Glutamatergic neuron (in vitro differentiated cells): ENCODE measurements at regions not wholly inside any gene's neighbourhood (a gene's known extent, or its start where the extent isn't known, plus 50 kb on each side); places are given as distances from the start of the nearest gene placed in this dataset.
"Not testable (repeated sequence)": the region's sequence is repeated elsewhere in the genome, so short reads cannot be mapped to it uniquely, and the experiment has no call there.

ENCODE experiments used
- DNase-seq: peaks from one replicate; pipeline ENCODE4 v3.0.0; 2022
- H3K27ac Mint-ChIP-seq: one replicate; pipeline ENCODE4 v1.8.0; 2020; ENCODE audit warnings: mild to moderate bottlenecking, mixed read lengths, inconsistent platforms; ENCODE audit not compliant: unreplicated experiment
- H3K27me3 Mint-ChIP-seq: one replicate; pipeline ENCODE4 v1.8.0; 2020; ENCODE audit warnings: mild to moderate bottlenecking, moderate library complexity, mixed read lengths, inconsistent platforms; ENCODE audit not compliant: unreplicated experiment
- H3K36me3 Mint-ChIP-seq: one replicate; pipeline ENCODE4 v1.8.0; 2020; ENCODE audit warnings: mild to moderate bottlenecking, mixed read lengths, inconsistent platforms; ENCODE audit not compliant: unreplicated experiment
- H3K4me1 Mint-ChIP-seq: one replicate; pipeline ENCODE4 v1.8.0; 2020; ENCODE audit warnings: mild to moderate bottlenecking, low read depth, mixed read lengths, inconsistent platforms; ENCODE audit not compliant: unreplicated experiment
- H3K4me3 Mint-ChIP-seq: one replicate; pipeline ENCODE4 v1.8.0; 2020; ENCODE audit warnings: mild to moderate bottlenecking, mixed read lengths, inconsistent platforms; ENCODE audit not compliant: unreplicated experiment
- H3K9me3 Mint-ChIP-seq: one replicate; pipeline ENCODE4 v1.8.0; 2020; ENCODE audit warnings: mild to moderate bottlenecking, moderate library complexity, mixed read lengths, inconsistent platforms; ENCODE audit not compliant: unreplicated experiment
- TF ChIP-seq, protein P1 (sequence below): fragments of 200-600 bp; sonication (generic); IDR thresholded peaks from one replicate; pipeline ENCODE4 v1.5.0; 2021; ENCODE audit not compliant: partially characterized antibody, unreplicated experiment

DNA sequence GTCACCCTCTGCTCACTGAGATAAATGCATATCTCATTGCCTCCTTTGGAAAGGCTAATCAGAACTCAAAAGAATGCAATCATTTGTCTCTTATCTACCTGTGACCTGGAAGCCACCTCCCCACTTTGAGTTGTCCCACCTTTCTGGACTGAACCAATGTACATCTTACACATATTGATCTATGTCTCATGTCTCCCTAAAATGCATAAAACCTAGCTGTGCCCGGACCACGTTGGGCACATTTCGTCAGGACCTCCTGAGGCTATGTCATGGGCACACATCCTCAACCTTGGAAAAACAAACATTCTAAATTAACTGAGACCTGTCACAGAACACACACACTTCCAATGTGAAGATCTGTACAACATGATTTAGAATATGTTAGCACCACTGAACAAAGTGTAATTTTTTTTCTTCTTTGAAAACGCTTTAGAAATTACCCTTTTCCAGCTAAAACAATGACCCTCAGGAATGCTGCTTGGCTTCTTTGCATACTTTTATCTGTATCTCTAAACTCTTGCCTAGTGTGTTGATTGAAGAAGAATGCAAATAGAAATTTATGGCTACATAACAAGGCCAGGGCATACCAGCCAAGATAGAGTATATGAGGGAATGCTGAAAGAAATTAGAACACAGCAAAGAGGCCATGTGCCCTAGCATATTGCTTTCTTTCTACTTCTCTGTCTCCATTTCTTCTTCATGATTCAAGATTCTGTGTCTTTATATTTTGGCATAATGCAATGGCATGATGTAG is 84.6 kb upstream of the DST start:
- peaks cover 7% of the 10 kb centered on the region for H3K27me3 Mint-ChIP-seq
- peaks cover 38% of the 10 kb centered on the region for H3K4me1 Mint-ChIP-seq
- H3K27ac Mint-ChIP-seq, result no peak overlapping the region
- no peaks in the 10 kb centered on the region for H3K36me3 Mint-ChIP-seq
- DNase-seq, result no peak
- peaks cover 13% of the 10 kb centered on the region for H3K9me3 Mint-ChIP-seq
- no peak overlapping the region for H3K4me3 Mint-ChIP-seq
- TF ChIP-seq, protein P1, sequence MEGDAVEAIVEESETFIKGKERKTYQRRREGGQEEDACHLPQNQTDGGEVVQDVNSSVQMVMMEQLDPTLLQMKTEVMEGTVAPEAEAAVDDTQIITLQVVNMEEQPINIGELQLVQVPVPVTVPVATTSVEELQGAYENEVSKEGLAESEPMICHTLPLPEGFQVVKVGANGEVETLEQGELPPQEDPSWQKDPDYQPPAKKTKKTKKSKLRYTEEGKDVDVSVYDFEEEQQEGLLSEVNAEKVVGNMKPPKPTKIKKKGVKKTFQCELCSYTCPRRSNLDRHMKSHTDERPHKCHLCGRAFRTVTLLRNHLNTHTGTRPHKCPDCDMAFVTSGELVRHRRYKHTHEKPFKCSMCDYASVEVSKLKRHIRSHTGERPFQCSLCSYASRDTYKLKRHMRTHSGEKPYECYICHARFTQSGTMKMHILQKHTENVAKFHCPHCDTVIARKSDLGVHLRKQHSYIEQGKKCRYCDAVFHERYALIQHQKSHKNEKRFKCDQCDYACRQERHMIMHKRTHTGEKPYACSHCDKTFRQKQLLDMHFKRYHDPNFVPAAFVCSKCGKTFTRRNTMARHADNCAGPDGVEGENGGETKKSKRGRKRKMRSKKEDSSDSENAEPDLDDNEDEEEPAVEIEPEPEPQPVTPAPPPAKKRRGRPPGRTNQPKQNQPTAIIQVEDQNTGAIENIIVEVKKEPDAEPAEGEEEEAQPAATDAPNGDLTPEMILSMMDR, result no peak

DNA sequence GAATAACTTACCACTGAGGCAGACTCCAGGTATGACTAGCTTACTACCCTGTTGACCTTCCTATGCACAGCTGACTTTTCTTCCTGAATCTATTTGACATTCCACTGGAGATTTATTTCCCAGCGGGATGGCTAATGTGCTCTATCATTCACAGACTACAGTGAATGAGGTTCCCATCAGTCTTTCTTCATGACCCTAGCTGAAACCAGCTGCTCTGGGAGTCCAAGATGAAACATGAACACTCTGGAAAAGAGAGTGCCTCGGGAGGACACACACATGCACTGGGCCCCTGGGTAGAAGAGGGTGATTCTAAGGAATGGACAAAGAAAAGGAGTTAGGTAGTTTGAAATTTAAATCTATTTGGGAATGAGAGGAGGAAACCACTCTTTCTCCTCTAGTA is 82.6 kb upstream of the DST start:
- DNase-seq, result no peak
- Mint-ChIP-seq H3K36me3 (no peaks in the 10 kb centered on the region), H3K9me3 (peaks cover 15% of the 10 kb centered on the region), H3K4me1 (peaks cover 49% of the 10 kb centered on the region), H3K27me3 (peaks cover 12% of the 10 kb centered on the region), H3K27ac (peak overlapping the region; percentile 53), H3K4me3 (peak overlapping the region; percentile 75)
- TF ChIP-seq, protein P1, result no peak

DNA sequence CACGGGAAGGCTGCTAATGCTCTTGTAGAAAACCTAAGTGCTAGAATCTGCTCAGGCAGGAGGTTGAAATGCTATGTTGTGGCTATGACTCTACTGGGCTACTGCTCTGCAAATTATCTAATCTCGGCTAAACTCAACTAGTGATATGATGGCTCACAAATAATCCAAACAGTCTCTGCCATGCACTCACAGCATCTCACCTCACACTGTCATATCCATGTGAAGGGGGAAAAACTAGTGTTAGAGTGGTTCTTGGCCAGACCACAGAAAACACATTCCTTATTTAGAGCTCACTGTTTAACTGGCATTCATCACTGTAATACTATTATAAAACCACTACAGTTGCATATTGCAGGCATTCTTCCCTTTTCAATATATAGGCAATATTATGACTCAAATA is 81.8 kb upstream of the DST start:
- H3K36me3 Mint-ChIP-seq, result no peaks in the 10 kb centered on the region
- H3K4me3 Mint-ChIP-seq, result no peak overlapping the region
- peak overlapping the region; percentile 46 for H3K27ac Mint-ChIP-seq
- DNase-seq, result no peak
- TF ChIP-seq, protein P1, result no peak
- peaks cover 15% of the 10 kb centered on the region for H3K27me3 Mint-ChIP-seq
- peaks cover 49% of the 10 kb centered on the region for H3K4me1 Mint-ChIP-seq
- H3K9me3 Mint-ChIP-seq, result peaks cover 17% of the 10 kb centered on the region

DNA sequence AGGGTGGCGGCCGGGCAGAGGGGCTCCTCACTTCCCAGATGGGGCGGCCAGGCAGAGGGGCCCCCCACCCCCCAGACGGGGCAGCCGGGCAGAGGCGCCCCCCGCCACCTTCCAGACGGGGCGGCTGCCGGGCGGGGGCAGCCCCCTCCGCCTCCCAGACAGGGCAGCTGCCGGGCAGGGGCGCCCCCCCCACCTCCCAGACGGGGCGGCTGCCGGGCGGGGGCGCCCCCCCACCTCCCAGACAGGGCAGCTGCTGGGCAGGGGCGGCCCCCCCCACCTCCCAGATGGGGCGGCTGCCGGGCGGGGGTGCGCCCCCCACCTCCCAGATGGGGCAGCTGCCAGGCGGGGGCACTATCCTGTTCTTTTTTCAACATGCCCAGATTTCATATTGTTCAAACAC is 78.2 kb upstream of the DST start:
- H3K9me3 Mint-ChIP-seq, result peaks cover 20% of the 10 kb centered on the region
- TF ChIP-seq, protein P1, result no peak
- H3K4me3 Mint-ChIP-seq, result peak overlapping the region; percentile 89
- H3K4me1 Mint-ChIP-seq, result peaks cover 57% of the 10 kb centered on the region
- peak; percentile 41 for DNase-seq
- no peaks in the 10 kb centered on the region for H3K36me3 Mint-ChIP-seq
- H3K27ac Mint-ChIP-seq, result peak overlapping the region; percentile 99
- H3K27me3 Mint-ChIP-seq, result peaks cover 13% of the 10 kb centered on the region

DNA sequence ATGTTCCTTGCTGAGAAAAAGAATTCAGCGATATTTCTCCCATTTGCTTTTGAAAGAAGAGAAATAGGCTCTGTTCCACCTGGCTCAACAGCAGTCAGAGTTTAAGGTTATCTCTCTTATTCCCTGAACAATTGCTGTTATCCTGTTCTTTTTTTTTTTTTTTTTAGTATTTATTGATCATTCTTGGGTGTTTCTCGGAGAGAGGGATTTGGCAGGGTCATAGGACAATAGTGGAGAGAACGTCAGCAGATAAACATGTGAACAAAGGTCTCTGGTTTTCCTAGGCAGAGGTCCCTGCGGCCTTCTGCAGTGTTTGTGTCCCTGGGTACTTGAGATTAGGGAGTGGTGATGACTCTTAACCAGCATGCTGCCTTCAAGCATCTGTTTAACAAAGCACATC is 77.5 kb upstream of the DST start:
- peaks cover 19% of the 10 kb centered on the region for H3K9me3 Mint-ChIP-seq
- DNase-seq, H3K36me3 Mint-ChIP-seq: not testable (repeated sequence)
- peak overlapping the region; percentile 89 for H3K4me3 Mint-ChIP-seq
- H3K27ac Mint-ChIP-seq, result peak overlapping the region; percentile 99
- peaks cover 58% of the 10 kb centered on the region for H3K4me1 Mint-ChIP-seq
- peaks cover 12% of the 10 kb centered on the region for H3K27me3 Mint-ChIP-seq

DNA sequence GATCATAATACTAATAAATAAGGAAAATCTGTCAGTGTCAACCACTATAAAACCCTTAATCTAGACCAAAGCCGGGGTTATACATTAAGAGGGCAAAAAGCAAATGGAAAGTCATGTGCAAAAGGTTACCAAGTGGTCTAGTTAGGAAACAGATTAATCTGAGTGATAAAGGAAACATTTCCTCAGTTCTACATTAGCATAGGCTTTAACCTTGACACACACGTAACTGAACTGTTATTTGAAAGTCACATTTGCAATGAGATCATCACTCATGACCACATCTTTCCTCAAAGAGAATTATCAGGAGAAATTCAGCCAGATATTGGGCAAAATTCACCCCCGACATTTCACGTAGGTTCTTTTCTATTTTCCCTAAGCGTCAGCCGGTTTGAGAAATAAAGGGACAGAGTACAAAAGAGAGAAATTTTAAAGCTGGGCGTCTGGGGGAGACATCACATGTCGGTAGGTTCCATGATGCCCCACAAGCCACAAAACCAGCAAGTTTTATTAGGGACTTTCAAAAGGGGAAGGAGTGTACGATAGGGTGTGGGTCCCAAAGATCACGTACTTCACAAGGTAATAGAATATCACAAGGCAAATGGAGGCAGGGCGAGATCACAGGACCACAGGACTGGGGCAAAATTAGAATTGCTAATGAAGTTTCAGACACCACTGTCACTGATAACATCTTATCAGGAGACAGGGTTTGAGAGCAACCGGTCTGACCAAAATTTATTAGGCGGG is 76.8 kb upstream of the DST start:
- H3K4me1 Mint-ChIP-seq, result peaks cover 59% of the 10 kb centered on the region
- peaks cover 19% of the 10 kb centered on the region for H3K9me3 Mint-ChIP-seq
- not testable (repeated sequence) for H3K36me3 Mint-ChIP-seq, DNase-seq
- H3K27me3 Mint-ChIP-seq, result peaks cover 12% of the 10 kb centered on the region
- peak overlapping the region; percentile 99 for H3K27ac Mint-ChIP-seq
- H3K4me3 Mint-ChIP-seq, result peak overlapping the region; percentile 82
